CD14-positive monocyte (primary cell): ENCODE measurements at regions not wholly inside any gene's neighbourhood (a gene's known extent, or its start where the extent isn't known, plus 50 kb on each side); places are given as distances from the start of the nearest gene placed in this dataset.

Source experiments
- DNase-seq, 3 donors: peaks; one replicate each; pipeline ENCODE4 v3.0.0-alpha.2; 2011 to 2022
- H2AFZ ChIP-seq: 2 replicates; pipeline ENCODE4 v1.6.0; 2012; ENCODE audit warnings: mild to moderate bottlenecking, low read depth, low read length, inconsistent platforms; ENCODE audit not compliant: insufficient read depth, poor library complexity, severe bottlenecking
- H3K27ac ChIP-seq, 2 donors: 1 replicate in 1 of 2; 2 replicates in 1 of 2; pipeline ENCODE4 v1.5.1; 2012 to 2013; ENCODE audit warnings: low read length in 2 of 2, control low read depth in 1 of 2, inconsistent platforms in 1 of 2, low read depth in 1 of 2, mild to moderate bottlenecking in 1 of 2
- H3K27me3 ChIP-seq, 2 donors: one replicate each; pipeline versions ENCODE4 v1.6.0 to v1.6.1; 2011 to 2013; ENCODE audit warnings: low read length in 2 of 2; ENCODE audit not compliant: control insufficient read depth in 2 of 2, insufficient read depth in 2 of 2
- H3K36me3 ChIP-seq, 2 donors: replicated peaks in 1 of 2; 1 replicate in 1 of 2; 2 replicates in 1 of 2; pipeline versions ENCODE4 v1.5.1 to v1.6.1; 2012 to 2013; ENCODE audit warnings: low read length in 2 of 2, control low read depth in 1 of 2, inconsistent platforms in 1 of 2, mild to moderate bottlenecking in 1 of 2; ENCODE audit not compliant: insufficient read depth in 2 of 2, control insufficient read depth in 1 of 2
- H3K4me1 ChIP-seq, 2 donors: 1 replicate in 1 of 2; 2 replicates in 1 of 2; pipeline versions ENCODE4 v1.5.1 to v1.6.1; 2012 to 2013; ENCODE audit warnings: low read length in 2 of 2, control low read depth in 1 of 2, inconsistent platforms in 1 of 2, mild to moderate bottlenecking in 1 of 2, moderate library complexity in 1 of 2; ENCODE audit not compliant: insufficient read depth in 2 of 2, control insufficient read depth in 1 of 2
- H3K4me2 ChIP-seq: replicated peaks from 2 replicates; pipeline ENCODE3; 2012; ENCODE audit warnings: low read length, moderate library complexity, mild to moderate bottlenecking; ENCODE audit not compliant: poor library complexity, severe bottlenecking; ENCODE audit errors: extremely low read depth
- H3K4me3 ChIP-seq, 3 experiments: fragments of 200-600 bp in 1 of 3; sonication (generic) in 1 of 3; replicated peaks in 1 of 3; 1 replicate in 2 of 3; 2 replicates in 1 of 3; pipeline ENCODE4 v1.5.1; 2011 to 2013; ENCODE audit warnings: low read length in 3 of 3, mild to moderate bottlenecking in 3 of 3, control low read depth in 2 of 3, low read depth in 2 of 3, inconsistent platforms in 1 of 3, moderate library complexity in 1 of 3
- H3K79me2 ChIP-seq: 2 replicates; pipeline ENCODE4 v1.6.0; 2012; ENCODE audit warnings: mild to moderate bottlenecking, control low read depth, inconsistent platforms, low read length, moderate library complexity; ENCODE audit not compliant: insufficient read depth
- H3K9ac ChIP-seq: 2 replicates; pipeline ENCODE4 v1.6.0; 2017; ENCODE audit warnings: low read length, mild to moderate bottlenecking; ENCODE audit not compliant: insufficient read depth, poor library complexity, severe bottlenecking
- H3K9me3 ChIP-seq, 2 donors: replicated peaks in 1 of 2; 1 replicate in 1 of 2; 2 replicates in 1 of 2; pipeline versions ENCODE4 v1.5.1 to v1.6.1; 2012 to 2013; ENCODE audit warnings: low read length in 2 of 2, control low read depth in 1 of 2; ENCODE audit not compliant: control insufficient read depth in 1 of 2, insufficient read depth in 1 of 2
- H4K20me1 ChIP-seq: 2 replicates; pipeline ENCODE4 v1.6.0; 2012; ENCODE audit warnings: mild to moderate bottlenecking, low read length, control low read depth, moderate library complexity; ENCODE audit not compliant: insufficient read depth
- H3K27ac Mint-ChIP-seq, 7 donors: one replicate each; pipeline ENCODE4 v1.8.0; 2020; ENCODE audit warnings: mild to moderate bottlenecking in 7 of 7, mixed read lengths in 7 of 7, moderate library complexity in 6 of 7, inconsistent platforms in 2 of 7
- H3K27me3 Mint-ChIP-seq, 3 donors: one replicate each; pipeline ENCODE4 v1.8.0; 2021 to 2022; ENCODE audit warnings: low read depth in 3 of 3, mild to moderate bottlenecking in 3 of 3, mixed read lengths in 3 of 3, moderate library complexity in 3 of 3, inconsistent platforms in 1 of 3
- H3K36me3 Mint-ChIP-seq, 2 donors: one replicate each; pipeline ENCODE4 v1.8.0; 2020; ENCODE audit warnings: mixed read lengths in 2 of 2, inconsistent platforms in 1 of 2, mild to moderate bottlenecking in 1 of 2
- H3K4me1 Mint-ChIP-seq: one replicate; pipeline ENCODE4 v1.8.0; 2020; ENCODE audit warnings: mild to moderate bottlenecking, mixed read lengths
- H3K4me3 Mint-ChIP-seq, 2 donors: one replicate each; pipeline ENCODE4 v1.8.0; 2020; ENCODE audit warnings: mild to moderate bottlenecking in 2 of 2, mixed read lengths in 2 of 2, moderate library complexity in 1 of 2
- H3K9me3 Mint-ChIP-seq, 7 donors: one replicate each; pipeline ENCODE4 v1.8.0; 2020 to 2022; ENCODE audit warnings: mixed read lengths in 7 of 7, mild to moderate bottlenecking in 6 of 7, moderate library complexity in 6 of 7, inconsistent platforms in 2 of 7
- WGBS: methylation state at CpG from one replicate; pipeline ENCODE4 v1.1.5; 2013; ENCODE audit warnings: missing lambda C conversion rate; ENCODE audit not compliant: insufficient coverage; 5-methylcytosine and 5-hydroxymethylcytosine counted together
- intact Hi-C, 2 donors: fragments of 100-400 bp; cut with micrococcal nuclease; formaldehyde crosslinking; loops; one replicate each; pipeline versions ENCODE4 v1.15.0 to v1.15.1; 2023
- TF ChIP-seq, protein P1 (sequence below): fragments of 200-600 bp; IDR thresholded peaks from one replicate; pipeline ENCODE4 v1.8.0; 2022; ENCODE audit warnings: antibody characterized with exemption, mild to moderate bottlenecking

DNA sequence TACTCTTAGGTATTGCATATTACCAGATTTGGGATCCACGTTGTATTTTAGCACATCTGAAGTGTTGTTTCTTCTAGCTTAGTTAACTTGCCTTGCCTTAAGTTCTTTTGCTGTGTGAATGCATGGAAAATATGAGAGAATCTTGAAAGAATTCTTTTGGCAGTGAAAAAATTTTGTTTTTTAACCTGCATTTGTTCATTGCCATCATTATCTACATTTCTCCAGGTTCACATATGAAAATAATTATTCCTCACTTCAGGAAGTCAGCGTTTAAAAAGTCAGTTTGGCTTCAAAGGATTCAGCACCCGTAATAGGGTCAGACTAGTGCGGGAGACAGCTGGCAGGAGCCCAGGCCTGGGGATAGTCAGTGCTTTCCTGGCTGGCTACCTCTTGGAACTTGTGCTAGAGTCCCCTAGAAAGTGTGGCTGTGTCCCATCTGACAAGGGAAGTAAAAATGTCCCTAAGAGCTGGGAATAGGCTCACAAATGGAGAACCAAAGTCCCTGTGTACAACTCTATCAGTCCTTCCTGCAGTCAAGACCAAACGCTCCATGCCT lies 251.9 kb upstream of the KLF3 start:
- Mint-ChIP-seq H3K4me3 (no peak overlapping the region), H3K4me1 (no peaks in the 10 kb centered on the region)

DNA sequence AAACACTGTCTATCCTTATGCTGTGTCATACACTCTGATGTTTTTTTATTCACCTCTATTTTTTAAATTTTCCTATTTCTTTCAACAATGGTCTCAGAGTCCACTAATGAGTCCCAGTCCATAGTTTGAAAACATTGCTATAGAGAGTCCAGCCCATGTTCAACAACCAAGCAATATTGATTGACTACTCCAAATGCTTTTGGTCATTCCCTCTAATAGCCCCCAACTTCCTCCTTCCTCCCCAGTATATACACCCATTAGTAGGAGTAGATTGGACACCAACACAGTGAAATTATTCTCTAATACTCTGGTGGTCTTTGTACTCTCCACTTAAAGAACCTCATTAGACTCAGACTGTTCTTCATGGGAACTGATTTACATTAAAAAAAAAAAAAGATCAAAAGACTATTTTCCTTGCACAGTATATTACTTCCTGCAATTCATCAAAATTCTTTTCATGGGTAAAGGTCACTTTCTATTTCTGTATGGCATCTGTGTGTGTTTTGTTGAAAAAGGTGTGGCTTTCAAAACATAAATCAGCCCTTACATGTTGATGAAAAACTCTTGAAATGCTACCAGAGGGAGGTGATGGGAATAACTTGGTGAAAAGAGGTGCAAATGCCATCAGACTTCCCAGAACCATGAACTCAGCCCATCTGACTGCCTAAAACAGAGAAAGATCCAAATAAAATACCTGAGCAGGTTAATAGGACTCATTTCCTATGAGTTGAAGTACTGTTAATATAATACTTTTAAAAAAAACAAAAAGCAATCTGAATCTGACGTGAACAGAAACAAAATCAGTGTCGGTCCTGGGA lies 250.3 kb upstream of the KLF3 start:
- Histone ChIP-seq H3K4me1 (no peaks in the 10 kb centered on the region), H3K4me3 (no peak overlapping the region), H4K20me1 (no peaks in the 10 kb centered on the region), H3K4me2 (no peak overlapping the region), H3K27me3 (no peaks in the 10 kb centered on the region), H3K9ac (no peak overlapping the region), H3K79me2 (no peaks in the 10 kb centered on the region), H3K9me3 (no peaks in the 10 kb centered on the region), H3K27ac (no peak overlapping the region), H3K36me3 (no peaks in the 10 kb centered on the region), H2AFZ (no peak overlapping the region)
- no peak overlapping the region for H3K27ac Mint-ChIP-seq
- DNase-seq = no peak
- peaks cover 10% of the 10 kb centered on the region for H3K4me1 Mint-ChIP-seq
- H3K9me3 Mint-ChIP-seq = peaks cover 0 to 2% (median 0%) of the 10 kb centered on the region in 7 donors
- TF ChIP-seq, protein P1, sequence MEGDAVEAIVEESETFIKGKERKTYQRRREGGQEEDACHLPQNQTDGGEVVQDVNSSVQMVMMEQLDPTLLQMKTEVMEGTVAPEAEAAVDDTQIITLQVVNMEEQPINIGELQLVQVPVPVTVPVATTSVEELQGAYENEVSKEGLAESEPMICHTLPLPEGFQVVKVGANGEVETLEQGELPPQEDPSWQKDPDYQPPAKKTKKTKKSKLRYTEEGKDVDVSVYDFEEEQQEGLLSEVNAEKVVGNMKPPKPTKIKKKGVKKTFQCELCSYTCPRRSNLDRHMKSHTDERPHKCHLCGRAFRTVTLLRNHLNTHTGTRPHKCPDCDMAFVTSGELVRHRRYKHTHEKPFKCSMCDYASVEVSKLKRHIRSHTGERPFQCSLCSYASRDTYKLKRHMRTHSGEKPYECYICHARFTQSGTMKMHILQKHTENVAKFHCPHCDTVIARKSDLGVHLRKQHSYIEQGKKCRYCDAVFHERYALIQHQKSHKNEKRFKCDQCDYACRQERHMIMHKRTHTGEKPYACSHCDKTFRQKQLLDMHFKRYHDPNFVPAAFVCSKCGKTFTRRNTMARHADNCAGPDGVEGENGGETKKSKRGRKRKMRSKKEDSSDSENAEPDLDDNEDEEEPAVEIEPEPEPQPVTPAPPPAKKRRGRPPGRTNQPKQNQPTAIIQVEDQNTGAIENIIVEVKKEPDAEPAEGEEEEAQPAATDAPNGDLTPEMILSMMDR = no peak
- H3K27me3 Mint-ChIP-seq = peaks cover 0 to 2% (median 1%) of the 10 kb centered on the region in 3 donors
- intact Hi-C loops = no loop called here
- no peak overlapping the region for H3K4me3 Mint-ChIP-seq
- no peaks in the 10 kb centered on the region for H3K36me3 Mint-ChIP-seq
- WGBS = 100% methylated on average over 2 of the region's 2 CpGs

More for the DNA sequence above, 251.9 kb upstream of the KLF3 start:
- 98% methylated on average over 4 of the region's 5 CpGs for WGBS
- Mint-ChIP-seq H3K9me3 (peaks cover 0 to 1% (median 0%) of the 10 kb centered on the region in 7 donors), H3K27me3 (peaks cover 0 to 4% (median 1%) of the 10 kb centered on the region in 3 donors), H3K27ac (no peak overlapping the region), H3K36me3 (no peaks in the 10 kb centered on the region)
- TF ChIP-seq, protein P1 = no peak
- Histone ChIP-seq H2AFZ (no peak overlapping the region), H3K9ac (no peak overlapping the region), H3K79me2 (no peaks in the 10 kb centered on the region), H3K27ac (no peak overlapping the region), H4K20me1 (no peaks in the 10 kb centered on the region), H3K36me3 (no peaks in the 10 kb centered on the region), H3K27me3 (no peaks in the 10 kb centered on the region), H3K4me3 (no peak overlapping the region), H3K9me3 (no peaks in the 10 kb centered on the region), H3K4me2 (no peak overlapping the region), H3K4me1 (no peaks in the 10 kb centered on the region)
- DNase-seq = no peak
- intact Hi-C loops = no loop called here
